ENCODE measurements at regions not wholly inside any gene's neighbourhood (a gene's known extent, or its start where the extent isn't known, plus 50 kb on each side); places are given as distances from the start of the nearest gene placed in this dataset.

DNA sequence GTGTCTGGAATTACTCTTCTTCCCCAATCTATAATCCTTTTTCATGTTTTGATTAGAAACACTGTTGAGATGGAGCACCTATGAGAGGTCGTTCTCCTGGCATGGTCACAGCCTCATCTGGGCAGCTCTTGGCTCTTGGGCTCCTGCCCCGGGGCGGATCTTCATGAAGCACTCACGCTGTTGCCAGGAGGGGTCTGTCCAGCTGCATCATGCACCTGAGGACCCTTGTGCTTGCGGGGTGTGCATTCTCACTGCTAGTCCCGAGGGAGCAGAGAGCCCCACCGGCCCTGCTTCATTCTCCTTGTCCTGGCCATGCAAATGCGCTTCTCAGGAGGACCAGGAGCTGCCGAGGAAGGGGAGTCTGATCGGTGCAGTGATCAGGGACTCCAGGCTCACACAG, 117.6 kb upstream of the S1PR3 start:
- H4K91ac ChIP-seq (ENCODE audit: insufficient read length, low read depth, low read length), result no peak overlapping the region
- no peaks in the 10 kb centered on the region for H3K4me1 Mint-ChIP-seq

More for the DNA sequence above, 117.6 kb upstream of the S1PR3 start:
- H3K27me3 Mint-ChIP-seq (ENCODE audit: low read depth), result peaks cover 4% of the 10 kb centered on the region
- no peak overlapping the region for H3K18ac ChIP-seq (ENCODE audit: insufficient read length, low read depth, low read length)
- H4K20me1 ChIP-seq (ENCODE audit: control insufficient read depth, insufficient read depth, insufficient read length), result no peaks in the 10 kb centered on the region
- H3K27me3 ChIP-seq (ENCODE audit: insufficient read depth, low read length), result no peaks in the 10 kb centered on the region
- H4K8ac ChIP-seq (replicated peaks; ENCODE audit: insufficient read length, low read depth, low read length), result no peak overlapping the region
- no peak overlapping the region for H2AFZ ChIP-seq (ENCODE audit: low read length)
- no peak overlapping the region for H3K27ac ChIP-seq (ENCODE audit: insufficient read length, low read depth, low read length)
- H2BK15ac ChIP-seq (ENCODE audit: low read depth, low read length), result no peak overlapping the region
- H3K36me3 Mint-ChIP-seq (ENCODE audit: insufficient read depth in 1 of 3, low read depth in 3 of 3), result peaks cover 0 to 9% (median 3%) of the 10 kb centered on the region in 3 experiments; a peak in 4 of 7 replicates
- peaks cover 10% of the 10 kb centered on the region in 2 experiments for H3K9me3 Mint-ChIP-seq
- H2BK12ac ChIP-seq (ENCODE audit: insufficient read length, low read depth, low read length), result no peak overlapping the region
- no peaks in the 10 kb centered on the region for H3K79me2 ChIP-seq (ENCODE audit: insufficient read depth, low read length)
- H2BK20ac ChIP-seq (ENCODE audit: low read depth, low read length, poor library complexity, severe bottlenecking), result no peak overlapping the region
- no peak overlapping the region for H2BK5ac ChIP-seq (ENCODE audit: insufficient read length, low read length)
- H3T11ph ChIP-seq (ENCODE audit: low read length), result no peak overlapping the region
- no peaks in the 10 kb centered on the region for H3K79me1 ChIP-seq (ENCODE audit: insufficient read depth, low read depth, low read length, poor library complexity, severe bottlenecking)
- no peak overlapping the region for H3K27ac Mint-ChIP-seq
- no peak overlapping the region for H3K4me3 Mint-ChIP-seq
- H2AK5ac ChIP-seq (ENCODE audit: insufficient read length, low read length), result no peak overlapping the region
- no peaks in the 10 kb centered on the region for H3K9me3 ChIP-seq (ENCODE audit: control insufficient read depth, low read depth, low read length)
- H3K56ac ChIP-seq (ENCODE audit: insufficient read length, low read depth, low read length), result no peak overlapping the region
- no CpG with 5 or more reads among the region's 10 CpGs for WGBS (ENCODE audit: extremely low coverage, insufficient read length, low lambda C conversion rate)
- H3K14ac ChIP-seq (ENCODE audit: insufficient read depth, low read length), result no peak overlapping the region
- H3K4ac ChIP-seq (ENCODE audit: low read depth, low read length), result no peak overlapping the region
- H3K4me1 ChIP-seq (ENCODE audit: insufficient read depth, low read length), result no peaks in the 10 kb centered on the region
- no peak overlapping the region for H4K5ac ChIP-seq (ENCODE audit: insufficient read length, low read depth, low read length)
- no peak for DNase-seq
- no peak overlapping the region for H3K9ac ChIP-seq (ENCODE audit: extremely low read depth, insufficient read length, low read length)
- TF ChIP-seq, protein P1, sequence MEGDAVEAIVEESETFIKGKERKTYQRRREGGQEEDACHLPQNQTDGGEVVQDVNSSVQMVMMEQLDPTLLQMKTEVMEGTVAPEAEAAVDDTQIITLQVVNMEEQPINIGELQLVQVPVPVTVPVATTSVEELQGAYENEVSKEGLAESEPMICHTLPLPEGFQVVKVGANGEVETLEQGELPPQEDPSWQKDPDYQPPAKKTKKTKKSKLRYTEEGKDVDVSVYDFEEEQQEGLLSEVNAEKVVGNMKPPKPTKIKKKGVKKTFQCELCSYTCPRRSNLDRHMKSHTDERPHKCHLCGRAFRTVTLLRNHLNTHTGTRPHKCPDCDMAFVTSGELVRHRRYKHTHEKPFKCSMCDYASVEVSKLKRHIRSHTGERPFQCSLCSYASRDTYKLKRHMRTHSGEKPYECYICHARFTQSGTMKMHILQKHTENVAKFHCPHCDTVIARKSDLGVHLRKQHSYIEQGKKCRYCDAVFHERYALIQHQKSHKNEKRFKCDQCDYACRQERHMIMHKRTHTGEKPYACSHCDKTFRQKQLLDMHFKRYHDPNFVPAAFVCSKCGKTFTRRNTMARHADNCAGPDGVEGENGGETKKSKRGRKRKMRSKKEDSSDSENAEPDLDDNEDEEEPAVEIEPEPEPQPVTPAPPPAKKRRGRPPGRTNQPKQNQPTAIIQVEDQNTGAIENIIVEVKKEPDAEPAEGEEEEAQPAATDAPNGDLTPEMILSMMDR (conservative IDR thresholded peaks at IDR 0.05), result no peak
- no peak overlapping the region for H3K4me2 ChIP-seq (ENCODE audit: insufficient read depth, insufficient read length, low read length)
- no peak overlapping the region for H3K23ac ChIP-seq (ENCODE audit: insufficient read length, low read depth, low read length)
- no peaks in the 10 kb centered on the region for H3K23me2 ChIP-seq (ENCODE audit: insufficient read length, low read depth, low read length, poor library complexity, severe bottlenecking)
- H2BK120ac ChIP-seq (ENCODE audit: low read depth, low read length, poor library complexity, severe bottlenecking), result no peak overlapping the region

Measured in H9 (cell line).